HS-27A (cell line): ENCODE measurements at regions not wholly inside any gene's neighbourhood (a gene's known extent, or its start where the extent isn't known, plus 50 kb on each side); places are given as distances from the start of the nearest gene placed in this dataset.
"Not testable (repeated sequence)": the region's sequence is repeated elsewhere in the genome, so short reads cannot be mapped to it uniquely, and the experiment has no call there.

Experiments used
- DNase-seq: peaks from one replicate; pipeline ENCODE4 v3.0.0-alpha.2; 2012; ENCODE audit warnings: low read depth, missing footprints

DNA sequence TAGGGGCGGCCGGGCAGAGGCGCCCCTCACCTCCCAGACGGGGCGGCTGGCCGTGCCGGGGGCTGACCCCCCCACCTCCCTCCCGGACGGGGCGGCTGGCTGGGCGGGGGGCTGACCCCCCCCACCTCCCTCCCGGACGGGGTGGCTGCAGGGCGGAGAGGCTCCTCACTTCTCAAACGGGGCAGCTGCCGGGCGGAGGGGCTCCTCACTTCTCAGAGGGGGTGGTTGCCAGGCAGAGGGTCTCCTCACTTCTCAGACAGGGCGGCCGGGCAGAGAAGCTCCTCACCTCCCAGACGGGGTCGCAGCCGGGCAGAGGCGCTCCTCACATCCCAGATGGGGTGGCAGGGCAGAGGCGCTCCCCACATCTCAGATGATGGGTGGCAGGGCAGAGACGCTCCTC lies 836.8 kb downstream of the RAPGEF2 start:
- not testable (repeated sequence) for DNase-seq

DNA sequence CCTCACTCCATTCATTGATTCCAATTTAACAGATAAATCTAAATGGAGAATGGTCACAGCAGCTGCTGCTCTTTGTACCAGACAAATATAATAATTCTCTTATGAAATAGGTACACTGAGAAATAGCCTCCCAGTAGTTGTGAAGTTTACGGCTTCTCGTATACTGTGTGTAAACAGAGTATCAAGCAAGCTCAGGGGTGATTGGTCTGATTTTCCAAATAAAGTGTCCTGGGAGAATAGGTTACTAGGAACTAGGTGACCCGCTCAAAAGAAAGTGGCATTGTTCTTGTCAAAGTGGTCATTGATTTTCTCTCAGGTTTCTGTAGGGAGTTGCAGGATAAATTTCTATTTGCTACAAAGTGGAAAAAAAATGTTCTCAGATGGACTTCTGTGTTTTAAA lies 838.2 kb downstream of the RAPGEF2 start:
- DNase-seq, result no peak

DNA sequence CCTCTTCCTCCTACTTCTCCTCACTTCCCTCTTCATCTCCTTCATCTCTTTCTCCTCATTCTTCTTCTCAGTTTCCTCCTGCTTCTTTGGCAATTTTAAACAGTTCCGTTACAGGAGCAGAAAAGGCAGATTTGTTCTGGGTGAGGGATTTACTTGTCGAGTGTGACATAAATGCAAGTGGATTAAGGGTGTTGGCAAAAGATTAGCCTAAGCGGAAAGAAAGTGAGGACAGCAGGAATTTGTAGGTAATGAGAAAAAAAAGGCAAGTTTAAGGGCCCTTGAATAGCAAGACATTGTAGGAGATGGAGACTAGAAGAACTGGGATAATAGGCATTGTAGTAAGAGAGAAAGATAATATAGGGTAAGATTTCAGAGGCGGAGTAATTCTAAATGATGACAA lies 841.6 kb downstream of the RAPGEF2 start:
- no peak for DNase-seq

DNA sequence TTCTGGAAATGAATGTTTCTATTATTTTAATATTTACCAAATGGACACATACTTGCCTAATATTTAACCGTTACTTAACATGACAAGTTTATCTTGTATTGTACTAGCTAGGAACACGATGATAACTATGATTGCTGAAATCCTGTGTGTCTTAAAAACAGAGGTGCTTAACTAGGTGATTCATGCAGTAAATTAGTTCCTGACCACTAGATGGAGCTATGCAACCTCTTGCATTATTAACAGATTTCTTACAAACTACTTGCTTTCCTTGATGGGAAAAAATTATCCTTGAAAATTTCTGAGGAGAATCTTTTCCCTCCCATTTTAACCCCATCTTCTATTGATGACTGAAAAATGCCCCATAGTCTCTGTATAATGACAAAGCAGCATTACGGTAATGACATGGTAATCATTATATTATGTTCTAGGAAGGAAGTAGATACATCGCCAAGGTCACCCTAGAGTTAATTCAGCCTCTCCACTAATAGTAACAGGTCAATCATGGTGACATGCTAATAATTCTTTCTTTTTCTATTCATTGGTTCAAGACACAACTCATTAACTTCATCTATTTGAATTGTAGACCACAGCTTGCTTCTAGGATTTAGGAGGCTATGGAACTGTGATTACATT lies 844.2 kb downstream of the RAPGEF2 start:
- DNase-seq, result peak; percentile 22

DNA sequence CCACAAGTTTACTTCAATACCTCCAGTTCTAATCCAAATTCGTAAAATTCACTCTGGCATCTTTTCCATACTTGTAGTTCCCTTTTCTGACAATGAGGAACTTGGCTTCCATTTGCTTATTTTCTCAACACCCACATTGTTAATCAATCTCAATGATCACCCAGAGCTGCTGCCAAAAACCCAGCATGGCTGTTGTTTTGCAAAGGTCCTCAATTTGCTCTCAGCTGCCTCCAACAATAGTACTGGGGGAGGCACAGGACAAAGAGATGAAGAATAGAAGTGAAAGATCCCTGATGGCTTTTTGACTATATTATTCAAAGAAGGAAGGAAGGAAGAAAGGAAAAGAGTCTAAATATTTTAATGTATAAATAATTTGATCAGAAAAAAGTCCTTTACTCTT lies 847.8 kb downstream of the RAPGEF2 start:
- DNase-seq, result no peak

DNA sequence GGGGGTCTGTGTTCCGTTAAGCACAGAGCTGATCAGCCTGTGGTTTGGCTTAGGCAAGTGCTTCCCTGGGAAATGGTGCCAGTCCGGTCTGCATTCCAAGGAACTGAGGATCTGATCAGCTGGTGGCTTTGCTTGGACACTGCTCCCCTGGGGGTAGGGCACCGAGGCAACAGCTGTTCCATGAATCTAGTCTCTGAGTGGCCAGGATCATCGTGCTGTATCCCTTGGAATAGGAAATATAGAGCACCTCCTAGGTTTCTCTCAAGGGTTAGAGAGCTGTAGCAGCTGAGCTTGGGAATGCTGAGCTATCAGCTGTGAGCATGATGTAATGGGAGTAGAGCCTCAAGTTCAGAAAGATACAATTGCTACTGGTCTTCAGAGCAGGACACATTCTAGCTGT lies 863.9 kb downstream of the RAPGEF2 start:
- no peak for DNase-seq

DNA sequence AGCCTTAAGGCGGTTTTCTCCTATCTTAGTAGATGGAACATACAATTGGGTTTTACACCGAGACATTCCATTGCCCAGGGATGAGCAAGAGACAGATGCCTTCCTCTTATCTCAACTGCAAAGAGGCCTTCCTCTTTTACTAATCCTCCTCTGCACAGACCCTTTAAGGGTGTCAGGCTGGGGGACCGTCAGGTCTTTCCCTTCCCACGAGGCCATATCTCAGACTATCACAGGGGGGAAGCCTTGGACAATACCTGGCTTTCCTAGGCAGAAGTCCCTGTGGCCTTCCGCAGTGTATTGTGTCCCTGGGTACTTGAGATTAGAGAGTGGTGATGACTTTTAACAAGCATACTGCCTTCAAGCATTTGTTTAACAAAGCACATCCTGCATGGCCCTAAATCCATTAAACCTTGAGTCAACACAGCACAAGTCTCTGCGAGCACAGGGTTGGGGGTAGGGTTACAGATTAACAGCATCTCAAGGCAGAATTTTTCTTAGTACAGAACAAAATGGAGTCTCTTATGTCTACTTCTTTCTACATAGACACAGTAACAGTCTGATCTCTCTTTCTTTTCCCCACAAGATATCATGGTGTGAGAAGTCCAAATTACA lies 874.1 kb downstream of the RAPGEF2 start:
- DNase-seq, result not testable (repeated sequence)

DNA sequence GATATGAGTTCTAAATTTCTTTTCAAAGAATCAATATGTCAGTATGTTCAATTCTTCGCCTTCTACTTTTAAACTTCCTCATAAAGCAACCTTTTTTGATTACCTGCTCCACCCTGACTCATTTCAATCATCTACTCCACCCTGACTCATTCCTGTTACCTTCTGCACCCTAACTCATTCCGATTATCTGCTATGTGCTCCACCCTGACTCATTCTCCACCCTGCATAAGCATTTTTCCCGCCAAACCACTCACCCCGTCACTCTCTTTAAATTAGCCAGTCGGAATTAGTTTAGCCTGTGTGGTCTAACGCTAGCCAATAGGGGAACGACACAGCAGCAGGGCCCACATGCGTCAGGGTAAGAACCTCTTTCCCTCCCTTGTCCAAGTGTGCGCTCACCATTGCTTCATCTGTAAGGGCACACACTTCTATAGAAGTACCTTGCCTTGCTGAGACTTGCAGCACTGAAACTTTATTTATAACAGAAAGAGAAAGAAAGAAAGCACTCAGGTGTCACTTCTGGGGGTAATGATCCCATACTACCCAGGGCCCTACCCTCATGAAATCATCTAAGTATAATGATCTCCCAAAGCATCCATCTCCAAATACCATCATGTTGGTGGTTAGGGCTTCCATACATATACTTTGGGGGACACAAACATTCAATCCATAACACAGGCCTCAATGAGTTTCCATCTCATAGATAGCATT lies 875.2 kb downstream of the RAPGEF2 start:
- no peak for DNase-seq

DNA sequence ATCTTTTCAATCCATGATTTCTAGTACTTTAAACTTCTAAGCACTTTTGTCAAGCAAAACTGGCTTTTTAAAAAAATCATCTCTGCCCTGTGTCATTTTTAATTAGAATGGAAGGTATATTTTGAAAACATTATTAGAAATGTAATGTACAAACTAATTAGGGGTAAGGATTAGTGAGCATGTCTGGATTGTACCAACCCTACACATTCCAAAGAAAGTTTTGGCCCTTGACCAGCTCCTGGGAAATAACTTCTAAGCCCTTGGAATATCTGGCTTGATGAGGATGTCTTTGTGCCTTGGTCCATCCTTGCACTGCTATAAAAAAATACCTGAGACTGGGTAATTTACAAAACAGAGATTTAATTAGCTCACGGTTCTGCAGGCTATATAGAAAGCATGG lies 876.5 kb downstream of the RAPGEF2 start:
- no peak for DNase-seq

DNA sequence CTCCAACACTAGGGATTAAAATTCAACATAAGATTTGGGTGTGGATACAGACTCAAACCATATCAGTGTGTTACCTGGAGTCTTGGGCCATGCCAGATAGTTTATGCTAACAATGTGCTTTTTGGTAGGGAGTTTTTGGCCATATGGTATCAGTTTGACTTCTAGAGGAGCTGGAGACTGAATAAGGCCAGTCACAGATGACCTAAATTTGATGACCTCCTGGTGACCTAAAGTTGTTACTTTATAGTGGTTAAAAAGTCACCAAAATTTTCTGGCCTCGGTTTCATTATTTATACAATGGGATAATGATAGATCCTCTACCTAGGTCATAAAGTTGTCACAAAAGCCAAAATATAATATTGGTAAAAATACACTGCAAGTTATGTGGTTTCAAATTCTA lies 877.1 kb downstream of the RAPGEF2 start:
- no peak for DNase-seq

DNA sequence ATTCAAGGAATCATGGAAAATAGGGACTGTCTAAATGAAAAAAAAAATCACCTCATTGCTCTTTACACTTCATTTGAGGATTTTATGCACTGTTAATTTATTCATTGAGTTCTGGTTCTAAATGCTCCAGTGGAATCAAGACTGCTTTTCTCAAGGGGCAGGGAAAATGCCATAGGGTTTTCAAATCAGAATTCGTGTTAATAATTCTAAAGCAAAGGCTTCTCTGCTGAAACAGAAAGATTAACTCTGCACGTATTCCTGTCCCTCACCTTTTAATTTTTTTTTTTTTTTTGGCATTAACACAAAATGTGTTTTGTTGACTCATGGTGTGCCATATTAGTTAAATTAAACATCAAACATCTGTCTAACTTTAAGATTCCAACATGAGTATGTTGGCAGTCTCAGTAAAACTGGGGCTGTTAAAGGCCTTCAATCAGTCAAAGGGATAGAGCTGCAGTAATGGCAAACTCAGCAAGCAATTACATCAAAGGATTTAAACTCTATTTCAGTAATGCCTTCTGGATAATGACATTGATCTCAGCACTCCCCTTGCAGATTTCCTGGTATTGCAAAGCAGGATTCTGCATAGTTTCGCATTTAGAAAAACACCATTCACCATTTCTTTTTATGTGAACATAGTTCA lies 878.1 kb downstream of the RAPGEF2 start:
- DNase-seq, result no peak

DNA sequence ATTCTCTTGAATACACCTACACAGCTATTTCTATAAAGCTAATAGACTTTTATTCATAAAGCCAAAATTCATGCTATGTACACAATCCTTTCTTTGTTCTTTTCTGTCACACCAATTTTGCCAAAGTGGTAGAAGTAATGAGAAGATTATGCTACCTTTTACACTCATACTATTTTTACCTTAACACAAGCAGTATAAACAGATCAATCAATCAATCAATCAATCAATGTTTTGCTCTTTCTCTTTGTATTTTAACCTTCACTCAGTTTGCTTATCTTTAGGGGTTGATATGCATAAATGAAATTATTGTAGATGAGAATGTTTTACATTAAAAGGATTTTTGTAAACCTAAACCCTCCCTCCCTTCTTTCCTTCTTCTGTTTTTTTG lies 878.6 kb downstream of the RAPGEF2 start:
- no peak for DNase-seq

DNA sequence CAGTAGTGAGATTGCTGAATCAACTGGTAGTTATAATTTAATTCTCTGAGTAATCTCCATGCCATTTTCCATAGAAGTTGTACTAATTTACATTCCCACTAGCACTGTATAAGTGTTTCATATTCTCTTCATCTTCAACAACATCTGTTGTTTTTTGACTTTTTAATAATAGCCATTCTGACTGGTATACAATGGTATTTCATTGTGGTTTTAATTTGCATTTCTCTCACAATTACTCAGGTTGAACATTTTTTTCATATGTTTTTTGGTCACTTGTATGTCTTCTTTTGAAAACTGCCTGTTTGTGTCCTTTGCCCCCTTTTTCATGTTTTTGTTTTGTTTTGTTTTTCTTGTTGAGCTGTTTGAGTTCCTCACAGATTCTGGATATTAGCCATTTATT lies 880.2 kb downstream of the RAPGEF2 start:
- DNase-seq, result no peak

DNA sequence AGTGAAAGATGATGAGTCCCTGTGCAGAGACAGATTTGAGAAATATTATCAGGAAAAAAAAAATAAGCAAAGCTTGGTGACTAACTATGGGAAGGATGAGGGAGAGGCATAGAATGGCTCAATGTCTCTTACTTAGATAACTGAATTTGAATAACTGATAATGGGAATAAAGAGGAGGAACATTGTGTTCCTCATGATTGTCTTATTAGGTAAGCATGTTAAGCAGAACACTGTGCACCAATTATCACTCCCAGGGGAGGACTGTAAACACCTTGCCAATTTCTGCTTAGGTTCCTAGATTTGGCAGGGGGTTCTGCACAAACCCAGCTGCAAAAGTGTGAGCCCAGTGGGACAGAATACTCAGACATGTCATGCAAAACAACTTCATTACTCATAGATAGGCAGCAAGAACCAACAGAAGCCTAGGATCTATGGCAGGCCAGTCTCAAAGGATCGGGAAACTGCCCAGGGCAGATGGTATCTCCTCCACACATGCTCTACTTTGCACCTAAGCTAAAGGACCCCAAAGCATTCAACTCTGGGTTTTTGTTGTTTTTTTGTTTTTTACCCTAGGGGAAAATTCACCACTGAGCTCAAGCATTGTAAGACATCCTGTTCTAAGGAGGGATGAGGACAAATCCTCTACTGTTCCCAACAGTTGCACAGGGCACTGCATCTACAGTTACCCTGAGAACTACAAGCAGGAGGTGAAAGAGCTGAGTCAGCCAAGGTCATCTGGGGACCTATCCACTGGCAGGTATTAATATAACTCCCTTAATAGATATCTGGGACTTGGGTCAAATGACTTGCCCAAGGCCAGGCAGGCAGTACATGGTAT lies 907.0 kb downstream of the RAPGEF2 start:
- no peak for DNase-seq

DNA sequence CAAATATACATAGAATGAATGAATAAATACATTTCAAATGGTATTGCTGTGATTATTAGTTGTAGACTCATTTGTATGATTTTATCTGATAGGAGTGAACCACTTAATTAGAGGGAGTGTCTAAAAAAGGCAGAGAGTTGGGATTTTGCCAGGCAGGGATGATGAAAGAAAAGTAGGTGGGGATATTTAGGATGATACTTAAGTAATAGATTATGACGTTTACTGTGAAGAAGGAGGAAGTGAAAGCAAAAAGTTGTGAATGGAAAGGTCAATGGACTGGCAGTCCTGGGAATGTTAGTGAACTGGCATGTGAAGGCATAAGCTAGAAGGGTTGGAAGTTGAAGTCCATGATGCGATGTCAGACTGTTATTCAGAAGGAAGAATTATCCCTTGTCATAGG lies 917.1 kb downstream of the RAPGEF2 start:
- DNase-seq, result no peak

DNA sequence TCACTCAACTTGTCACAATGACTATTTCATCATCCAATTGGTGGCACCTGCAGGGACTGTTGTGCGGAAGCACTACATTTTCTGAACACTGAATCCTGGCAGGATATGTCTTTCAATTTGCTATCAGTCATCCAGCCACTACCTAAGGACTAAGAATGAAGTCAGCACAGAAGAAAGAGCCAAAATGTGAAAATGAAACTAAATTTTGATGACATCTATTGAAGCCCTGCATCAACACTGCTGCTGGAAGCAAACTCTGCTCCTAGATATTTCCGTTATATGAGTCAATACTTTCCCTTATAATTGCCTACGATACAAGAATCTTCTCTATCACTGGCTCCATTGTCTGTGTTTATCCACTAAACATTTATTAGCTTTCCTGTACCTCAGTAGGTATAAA lies 917.9 kb downstream of the RAPGEF2 start:
- DNase-seq, result no peak

DNA sequence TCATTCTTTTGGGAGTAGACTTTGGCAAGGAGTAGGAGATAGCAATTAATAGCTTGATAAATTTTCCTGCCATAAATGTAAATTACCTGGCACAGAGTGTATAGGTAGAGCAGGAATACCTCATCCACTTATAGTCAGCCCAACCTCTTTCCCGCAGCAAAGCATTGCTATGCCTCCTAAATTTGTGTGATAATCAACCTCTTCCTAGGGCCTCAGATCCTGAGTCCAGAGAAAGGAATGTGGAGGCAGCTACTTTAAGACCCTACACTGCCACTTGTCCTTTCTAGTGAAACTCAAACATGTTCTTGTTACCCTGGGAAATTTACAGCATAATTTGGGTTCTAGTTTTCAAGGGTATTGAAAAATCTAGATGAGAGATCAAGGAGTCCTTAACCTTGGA lies 919.0 kb downstream of the RAPGEF2 start:
- DNase-seq, result no peak

DNA sequence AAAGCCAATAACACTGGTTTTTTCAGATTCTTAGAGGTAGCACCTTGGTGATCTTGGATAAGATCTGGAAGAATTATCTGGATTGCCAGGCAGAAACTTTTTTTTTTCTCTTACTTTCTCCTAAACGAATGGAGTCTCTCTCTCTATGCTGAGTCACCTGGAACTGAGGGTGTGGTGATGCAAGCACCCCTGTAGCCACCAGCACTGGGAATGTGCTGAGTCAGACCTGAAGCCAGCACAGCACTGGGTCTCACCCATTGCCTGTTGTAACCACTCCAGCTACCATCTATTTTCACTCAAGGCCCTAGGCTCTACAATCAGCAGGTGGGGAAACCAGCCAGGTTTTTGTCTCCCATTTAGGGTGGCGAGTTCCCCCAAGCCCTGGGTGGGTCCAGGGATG lies 923.8 kb downstream of the RAPGEF2 start:
- peak; percentile 8 for DNase-seq

DNA sequence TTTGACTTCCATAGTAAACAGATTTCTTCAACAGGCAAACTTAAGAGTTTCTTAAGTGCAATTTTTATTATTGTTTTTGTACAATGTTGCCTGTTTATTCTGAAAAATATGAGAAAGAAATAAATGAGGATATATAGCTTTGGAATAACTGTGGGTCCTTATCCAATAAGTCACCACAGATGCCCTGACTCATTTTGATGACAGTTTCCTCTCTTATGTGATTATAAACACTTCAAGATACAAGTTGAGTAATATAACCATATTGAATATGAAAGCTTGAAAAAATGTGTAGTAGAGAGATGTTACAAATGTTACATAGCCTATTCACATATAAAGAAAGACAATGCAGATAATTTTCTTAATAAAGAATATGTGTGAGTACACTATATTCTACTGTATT lies 931.6 kb downstream of the RAPGEF2 start:
- DNase-seq, result no peak

DNA sequence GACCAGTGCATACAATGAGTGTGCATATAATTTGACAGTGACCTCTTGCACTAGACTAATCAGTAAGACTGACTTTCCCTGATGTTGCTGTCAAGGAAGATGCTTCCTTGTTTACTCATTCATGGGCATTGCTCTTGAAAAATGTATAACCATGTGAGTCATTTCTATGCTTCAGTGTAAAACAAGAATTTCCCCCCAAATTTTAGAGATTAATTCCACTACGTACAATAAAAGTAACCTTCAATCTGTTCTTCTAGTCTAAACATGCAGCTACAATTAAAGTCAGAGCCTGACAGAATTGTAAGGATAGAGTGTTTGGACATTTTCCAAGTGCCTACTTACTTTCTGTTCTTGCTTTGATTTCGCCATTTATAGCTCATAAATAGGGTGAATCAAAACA lies 935.7 kb downstream of the RAPGEF2 start:
- DNase-seq, result no peak

DNA sequence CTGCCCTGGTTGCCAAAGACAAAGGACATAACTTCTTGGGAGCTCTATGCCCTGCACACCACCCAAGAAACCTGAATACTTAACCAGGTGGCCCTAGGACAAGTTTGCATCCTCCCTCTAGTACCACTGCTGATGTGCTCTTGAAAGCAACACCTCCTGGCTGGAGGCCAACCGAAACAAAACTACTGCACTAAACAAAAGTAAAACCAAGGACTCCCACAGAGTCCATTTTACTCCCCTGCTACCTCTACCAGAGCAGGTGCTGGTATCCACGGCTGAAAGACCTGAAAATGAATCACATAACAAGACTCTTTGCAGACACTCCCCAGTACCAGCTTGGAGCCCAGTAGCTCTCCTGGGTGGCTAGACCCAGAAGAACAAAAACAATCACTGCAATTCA lies 941.8 kb downstream of the RAPGEF2 start:
- no peak for DNase-seq
